Hematopoietic multipotent progenitor cell treated with erythropoietin and hydrocortisone succinate and interleukin-3 and kit ligand, for 15 days (in vitro differentiated cells): ENCODE measurements at regions not wholly inside any gene's neighbourhood (a gene's known extent, or its start where the extent isn't known, plus 50 kb on each side); places are given as distances from the start of the nearest gene placed in this dataset.

Experiments
- DNase-seq: peaks from one replicate; pipeline ENCODE4 v3.0.0-alpha.2; 2015; ENCODE audit warnings: low spot score

DNA sequence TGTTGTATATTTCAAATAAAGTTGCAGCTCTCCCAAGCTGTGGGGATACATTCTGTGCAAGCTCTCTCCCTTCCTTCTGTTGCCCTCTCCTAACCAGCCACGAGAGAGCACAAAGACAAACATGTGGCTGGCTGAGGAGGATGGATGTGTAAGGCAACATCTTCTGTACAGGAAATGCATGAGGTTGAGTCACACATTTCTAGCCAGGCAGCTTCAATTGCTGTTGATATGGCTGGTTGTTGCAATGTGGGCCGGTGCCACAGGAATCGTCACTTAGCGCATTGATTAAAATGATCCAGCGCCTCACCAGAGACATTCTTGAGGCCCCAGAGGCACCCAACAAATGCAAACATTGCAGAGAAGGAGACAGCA lies 207.1 kb downstream of the ICE1 start:
- no peak for DNase-seq

DNA sequence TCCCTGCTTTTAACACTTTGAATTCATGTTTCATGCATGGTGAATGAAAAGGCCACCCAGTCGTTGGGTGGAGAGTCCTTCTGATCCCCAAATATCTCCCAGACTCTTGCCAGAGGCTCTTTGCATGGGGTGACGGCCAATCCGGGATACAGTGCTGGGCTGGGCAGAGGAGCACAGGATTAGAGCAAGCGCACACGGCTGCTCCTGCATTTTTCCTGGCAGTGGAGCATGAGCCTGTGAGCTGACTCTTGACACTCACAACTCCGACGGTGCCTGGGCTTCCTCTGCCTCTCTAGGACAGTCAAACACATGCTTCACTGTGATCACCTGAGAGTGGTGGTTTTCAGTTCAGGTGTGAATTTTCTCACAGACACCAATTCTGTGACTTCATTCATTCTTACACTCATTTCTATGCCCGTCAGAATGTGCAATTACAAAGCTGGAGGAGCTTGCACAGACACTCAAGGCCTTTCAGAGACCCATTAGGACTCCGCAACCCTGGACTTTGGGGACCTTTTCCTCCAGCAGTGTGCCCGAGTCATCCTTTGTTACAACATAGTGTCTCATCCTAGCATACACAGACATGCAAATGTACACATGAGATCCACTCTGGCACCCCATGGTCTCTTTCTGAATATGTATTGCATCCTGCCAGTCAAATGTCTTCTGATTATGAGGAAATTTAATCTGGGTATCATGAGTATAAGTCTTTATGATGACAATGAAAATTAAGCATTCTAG lies 206.6 kb downstream of the ICE1 start:
- no peak for DNase-seq

DNA sequence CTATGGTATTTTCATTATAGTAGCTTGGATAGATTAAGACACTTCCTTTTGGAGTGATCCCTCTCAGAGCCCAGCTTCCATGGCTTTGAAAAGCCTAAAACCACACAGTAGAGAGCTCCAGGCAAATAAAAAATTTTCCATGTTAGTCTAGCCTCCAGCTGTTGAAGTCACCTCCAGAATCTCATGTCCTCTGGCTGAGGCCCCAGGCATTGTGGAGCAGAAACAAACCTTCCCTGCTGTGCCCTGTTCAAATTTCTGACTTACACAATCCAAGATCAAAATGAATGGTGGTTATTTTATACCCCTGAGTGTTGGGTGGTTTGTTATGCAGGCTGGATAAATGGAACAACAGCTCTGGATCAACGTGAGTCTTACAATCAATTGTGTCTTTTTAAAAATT lies 203.9 kb downstream of the ICE1 start:
- DNase-seq = no peak

DNA sequence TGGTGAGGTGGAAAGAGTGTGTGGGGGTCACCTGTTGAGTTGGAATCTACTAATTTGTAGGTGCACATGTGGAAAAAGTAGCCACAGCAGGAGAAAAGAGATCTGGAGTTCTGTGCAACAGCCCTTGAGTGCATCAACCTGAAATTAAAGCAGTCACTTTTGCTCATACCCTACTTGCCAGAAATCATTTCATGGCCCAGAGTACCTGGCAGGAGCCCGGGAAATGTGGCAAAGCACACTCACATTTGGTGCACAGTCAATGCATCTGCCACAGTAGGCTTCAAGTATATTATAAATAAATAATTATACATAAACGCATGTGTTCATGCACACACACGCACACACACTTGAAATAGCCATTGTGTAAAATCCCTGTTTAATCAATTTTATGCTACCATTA lies 203.0 kb downstream of the ICE1 start:
- no peak for DNase-seq

DNA sequence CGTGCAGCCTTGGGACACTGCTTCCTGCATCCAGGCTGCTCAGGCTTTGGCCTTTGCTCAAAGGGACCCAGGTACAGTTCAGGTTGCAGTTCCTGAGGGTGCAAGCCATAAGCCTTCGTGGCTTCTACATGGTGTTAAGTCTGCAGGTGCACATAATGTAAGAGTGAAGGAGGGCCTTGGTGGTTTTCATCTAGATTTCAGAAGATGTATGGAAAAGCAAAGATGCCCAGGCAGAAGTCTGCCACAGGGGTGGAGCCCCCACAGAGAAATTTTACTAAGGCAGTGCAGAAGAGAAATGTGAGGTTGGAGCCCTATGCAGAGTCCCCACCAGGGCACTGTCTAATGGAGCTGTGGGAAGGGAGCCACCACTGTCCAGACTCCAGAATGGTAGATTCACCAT lies 200.9 kb downstream of the ICE1 start:
- DNase-seq = no peak

DNA sequence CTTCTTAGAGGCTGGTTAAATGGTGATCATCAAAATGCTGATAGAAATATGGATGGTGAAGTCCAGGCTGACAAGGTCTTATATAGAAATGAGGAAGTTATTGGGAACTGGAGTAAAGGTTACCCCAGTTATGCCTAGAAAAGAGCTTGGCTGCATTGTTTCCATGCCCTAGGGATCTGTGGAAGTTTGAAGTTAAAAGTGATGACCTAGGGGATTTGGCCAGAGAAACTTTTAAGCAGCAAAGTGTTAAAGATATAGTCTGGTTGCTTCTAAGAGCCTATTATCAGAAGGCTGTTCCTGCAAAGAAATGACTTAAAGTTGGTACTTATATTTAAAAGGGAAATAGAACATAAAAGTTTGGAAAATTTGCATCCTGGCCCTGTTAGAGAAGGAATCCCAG lies 200.3 kb downstream of the ICE1 start:
- no peak for DNase-seq

DNA sequence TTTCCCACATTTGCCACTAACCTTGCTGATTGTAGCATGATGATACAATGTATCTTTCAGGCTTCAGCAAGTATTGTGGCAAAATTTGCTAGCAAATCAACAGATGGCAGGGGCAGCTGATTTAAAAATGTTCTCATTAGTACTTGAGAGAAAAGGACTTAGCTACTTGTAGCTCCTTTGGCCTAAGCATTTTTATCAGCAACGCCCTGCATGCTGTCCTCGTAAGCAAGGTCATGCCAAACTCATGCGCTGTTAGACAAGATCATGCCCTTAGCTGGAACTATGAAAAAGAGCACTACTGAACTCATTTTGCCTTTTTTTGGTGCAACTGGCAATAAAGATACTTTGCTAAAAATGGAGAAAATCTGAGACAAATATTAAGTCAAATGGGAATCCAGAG lies 197.1 kb downstream of the ICE1 start:
- no peak for DNase-seq

DNA sequence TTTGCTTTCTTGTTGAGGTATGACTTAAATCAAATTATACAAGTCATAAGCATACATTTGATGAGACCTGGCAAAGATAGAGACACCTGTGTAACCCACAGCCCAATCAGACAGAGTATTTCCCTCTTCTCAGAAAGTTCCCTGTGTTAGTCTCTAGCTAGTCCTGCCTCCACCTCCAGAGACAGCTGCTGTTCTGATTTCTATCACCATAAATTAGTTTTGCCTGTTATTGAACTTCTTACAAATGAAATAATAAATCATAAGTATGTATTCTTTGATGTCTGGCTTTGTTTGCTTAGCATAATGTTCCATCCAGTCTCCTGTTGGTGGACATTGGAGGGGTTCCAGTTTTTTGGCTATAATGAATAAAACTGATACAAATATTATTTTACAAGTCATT lies 194.5 kb downstream of the ICE1 start:
- no peak for DNase-seq

DNA sequence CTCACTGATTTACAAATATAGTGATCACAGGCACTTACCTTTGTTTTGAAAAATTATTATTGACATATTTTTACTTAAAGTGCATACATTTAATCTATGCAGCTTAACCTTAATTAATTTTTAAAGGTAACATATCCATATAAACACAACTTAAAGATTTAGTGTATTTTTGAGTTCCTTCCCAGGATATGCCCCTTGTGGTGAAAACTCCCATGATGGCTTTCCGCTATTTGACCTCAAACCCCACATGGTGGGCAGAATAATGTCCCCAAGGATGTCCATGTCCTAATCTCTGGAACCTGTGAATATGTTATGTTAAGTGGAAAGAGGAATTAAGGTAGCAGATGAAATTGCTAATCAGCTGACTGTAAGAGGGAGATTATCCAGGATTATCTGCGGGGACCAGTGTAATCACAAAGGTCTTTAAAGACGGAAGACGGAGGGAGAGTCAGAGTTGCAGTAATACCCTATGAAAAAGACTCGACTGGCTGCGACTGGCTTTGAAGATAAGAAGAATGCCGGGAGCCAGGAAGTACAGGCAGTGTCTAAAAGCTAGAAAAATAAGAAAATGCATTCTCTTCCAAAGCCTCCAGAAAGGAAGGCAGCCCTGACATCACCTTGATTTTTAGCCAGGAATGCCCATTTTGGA lies 193.9 kb downstream of the ICE1 start:
- DNase-seq = no peak

DNA sequence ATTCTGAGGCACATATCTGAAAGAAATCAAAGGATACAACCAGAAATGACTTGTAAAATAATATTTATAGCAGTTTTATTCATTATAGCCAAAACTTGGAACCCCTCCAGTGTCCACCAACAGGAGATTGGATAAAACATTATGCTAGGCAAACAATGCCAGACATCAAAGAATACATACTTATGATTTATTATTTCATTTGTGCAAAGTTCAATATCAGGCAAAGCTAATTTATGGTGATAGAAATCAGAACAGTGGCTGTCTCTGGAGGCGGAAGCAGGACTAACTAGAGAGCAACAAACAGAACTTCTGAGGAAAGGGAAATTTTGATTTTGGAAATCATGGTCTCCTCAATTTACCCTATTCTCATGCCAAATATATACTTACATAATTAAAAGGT lies 193.1 kb downstream of the ICE1 start:
- no peak for DNase-seq

DNA sequence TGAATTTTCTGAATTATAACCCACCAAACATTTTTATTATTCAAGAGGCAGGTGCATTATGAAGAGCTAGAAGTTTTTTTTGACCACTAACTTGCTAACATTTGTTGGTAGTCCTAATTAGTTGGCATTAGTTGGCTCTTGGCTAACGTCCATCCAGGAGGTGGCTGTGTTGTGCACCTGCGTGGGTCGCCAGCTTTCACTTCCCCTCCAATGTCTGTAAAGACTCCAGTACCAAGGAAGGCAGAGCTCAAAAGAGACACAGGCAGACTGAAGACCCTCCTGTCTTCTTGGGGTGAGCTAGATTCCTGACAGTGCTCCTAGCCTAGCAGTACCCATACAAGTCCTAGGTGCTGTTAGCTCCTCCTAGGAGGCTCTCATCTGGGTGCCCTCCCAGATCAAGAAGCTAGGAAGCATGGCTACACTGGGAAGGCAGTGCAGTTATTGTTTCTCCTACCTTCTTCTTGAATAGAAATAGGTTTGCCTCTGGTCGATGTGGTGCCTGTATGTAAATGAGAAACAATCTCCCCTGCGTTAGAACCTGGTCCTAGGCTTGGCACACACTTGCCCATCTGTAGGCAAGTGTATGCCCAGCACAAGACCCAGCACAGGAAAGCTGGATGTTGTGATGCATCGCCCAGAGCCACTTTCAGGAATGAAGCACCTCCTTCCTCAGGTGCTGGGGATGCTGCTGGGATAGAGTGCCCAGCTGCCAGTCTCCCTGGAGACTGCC lies 190.9 kb downstream of the ICE1 start:
- no peak for DNase-seq

DNA sequence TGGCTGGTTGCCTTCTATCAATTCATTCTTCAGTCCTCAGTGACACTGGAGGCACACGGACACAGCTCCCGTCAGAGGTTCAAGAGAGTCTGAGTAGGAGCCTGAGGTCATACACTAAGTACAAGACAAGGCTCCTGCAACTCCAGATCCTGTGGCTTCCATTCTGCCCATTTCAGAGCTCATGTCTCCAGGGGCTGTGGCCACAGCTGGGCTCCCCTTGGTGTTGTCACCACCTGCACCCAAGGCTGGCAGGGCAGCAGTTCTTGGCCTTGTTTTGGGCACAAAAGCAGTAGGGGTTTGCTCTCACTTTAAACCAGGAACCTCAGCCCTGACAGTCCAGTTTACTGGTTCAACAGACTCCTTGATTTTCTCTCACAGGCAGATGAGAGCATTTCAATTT lies 189.6 kb downstream of the ICE1 start:
- no peak for DNase-seq

DNA sequence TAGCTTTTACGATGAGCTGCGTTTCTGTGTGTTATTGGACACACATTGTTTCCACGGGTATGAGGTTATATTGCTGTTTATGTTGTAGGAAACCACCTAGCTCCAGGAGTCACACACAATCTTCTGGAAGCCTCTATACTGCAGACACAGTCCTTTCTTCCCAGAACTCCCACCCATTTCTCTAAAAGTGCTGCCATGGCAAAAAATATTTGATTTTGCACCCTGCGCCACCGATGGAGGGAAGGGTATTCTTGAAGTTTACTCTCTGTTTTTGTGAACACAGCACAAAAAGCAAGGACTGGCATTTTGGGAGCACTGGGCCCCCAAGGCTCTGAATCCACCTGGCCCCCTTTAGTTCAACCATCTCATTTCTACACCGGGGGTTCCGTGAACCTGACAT lies 187.5 kb downstream of the ICE1 start:
- no peak for DNase-seq

DNA sequence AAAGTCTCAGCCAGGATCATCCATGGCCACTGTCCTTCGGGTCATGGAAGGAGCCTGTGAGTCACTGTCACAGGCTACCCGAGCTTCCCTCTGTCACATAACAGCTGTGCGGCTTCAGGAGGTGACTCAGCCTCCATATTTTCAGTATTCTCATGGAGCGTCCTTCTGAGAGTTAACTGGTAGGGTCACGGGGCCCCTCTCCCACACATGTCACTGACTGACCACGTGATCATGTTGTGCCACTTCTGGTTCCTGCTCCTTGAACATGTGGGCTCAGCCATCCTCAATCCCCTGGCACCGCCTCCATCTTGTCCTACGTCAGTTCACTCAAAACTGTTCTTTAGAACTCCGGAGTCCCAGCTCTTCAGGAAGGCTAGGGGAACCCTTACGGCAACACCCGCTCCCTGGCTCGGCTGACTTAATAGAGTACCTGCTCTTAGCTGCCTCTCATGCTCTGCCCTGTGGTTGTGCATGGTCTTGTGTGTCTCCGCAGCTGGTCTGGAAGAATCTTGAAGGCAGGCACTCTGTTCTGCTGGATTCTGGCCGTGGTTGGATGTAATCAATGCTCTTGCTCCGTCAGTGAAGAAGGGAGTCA lies 182.8 kb downstream of the ICE1 start:
- no peak for DNase-seq

DNA sequence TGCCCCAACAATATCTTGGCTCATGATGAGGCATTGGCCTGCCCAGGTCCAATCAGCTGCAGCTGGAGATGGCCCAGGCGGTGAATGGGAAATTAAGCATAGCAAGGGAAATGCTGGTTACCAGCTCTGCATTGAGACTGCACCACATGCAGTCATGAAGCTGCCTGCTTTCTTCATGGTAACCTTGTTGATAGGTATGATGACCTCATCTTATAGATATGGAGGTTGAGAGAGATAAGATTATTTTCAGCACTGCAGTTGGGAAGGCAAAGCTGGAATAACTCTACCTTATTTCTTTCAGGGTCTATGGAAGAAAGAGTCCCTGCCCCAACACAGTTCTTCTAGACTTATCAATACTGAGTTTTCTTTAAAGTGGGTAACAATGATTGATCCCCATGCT lies 180.1 kb downstream of the ICE1 start:
- no peak for DNase-seq

DNA sequence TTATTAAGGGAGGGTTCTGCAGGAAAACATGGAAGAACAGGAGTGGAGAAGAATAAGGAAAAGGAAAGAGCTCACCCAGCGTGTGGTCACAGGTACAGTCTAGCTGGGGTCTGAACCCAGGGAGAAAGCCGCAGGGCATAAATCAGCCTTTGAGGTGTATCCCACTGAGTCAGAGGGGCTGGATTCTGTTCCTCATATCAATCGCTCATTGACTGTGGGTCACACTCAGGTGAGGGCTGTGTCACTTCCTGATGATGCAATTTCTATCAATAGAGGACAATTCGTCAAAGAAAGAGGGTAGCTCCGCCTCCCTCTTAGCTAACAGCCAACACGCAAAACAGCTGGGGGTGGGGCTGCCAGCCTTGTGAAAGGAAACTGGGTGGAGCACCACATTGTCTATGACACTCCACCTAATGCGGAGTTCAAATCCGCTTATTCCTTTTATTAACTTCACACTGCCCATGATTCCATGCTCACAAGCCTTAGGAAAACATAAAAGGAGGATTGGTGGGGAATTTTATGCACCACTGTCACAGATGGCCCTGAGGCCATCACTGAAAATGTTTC lies 176.2 kb downstream of the ICE1 start:
- DNase-seq = no peak

DNA sequence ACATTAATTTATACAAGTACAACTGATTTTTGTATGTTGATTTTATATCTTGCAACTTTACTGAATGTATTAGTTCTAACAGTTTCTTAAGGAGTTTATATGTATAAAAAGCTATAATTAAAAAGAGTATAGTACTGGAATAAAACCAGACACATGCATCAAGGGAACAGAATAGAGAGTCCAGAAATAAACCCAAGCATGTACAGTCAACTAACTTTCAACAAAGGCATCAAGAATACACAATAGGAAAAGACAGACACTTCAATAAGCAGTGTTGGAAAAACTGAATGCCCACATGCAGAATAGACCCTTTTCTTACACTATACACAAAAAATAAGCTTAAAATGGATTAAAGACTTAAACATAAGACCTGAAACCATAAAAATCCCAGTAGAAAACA lies 170.9 kb downstream of the ICE1 start:
- no peak for DNase-seq

DNA sequence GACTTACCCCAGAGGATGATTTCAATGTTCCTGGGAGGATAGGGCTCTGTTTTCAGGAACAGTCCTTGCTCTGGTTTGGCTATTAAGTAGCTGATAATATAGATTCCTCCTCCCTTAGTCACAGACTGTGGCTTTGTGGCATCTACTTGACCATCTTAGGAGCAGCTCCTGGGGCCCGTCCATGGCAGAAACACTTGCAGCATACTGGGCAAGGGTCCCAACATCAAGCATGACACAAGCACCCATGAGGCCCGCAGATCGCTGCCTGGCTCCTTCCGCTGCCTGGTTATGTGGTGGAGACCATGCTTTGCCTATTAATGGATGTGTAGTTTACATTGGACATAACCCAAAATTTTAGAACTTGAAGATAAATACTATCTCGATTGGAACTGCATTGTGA lies 170.1 kb downstream of the ICE1 start:
- DNase-seq = no peak

DNA sequence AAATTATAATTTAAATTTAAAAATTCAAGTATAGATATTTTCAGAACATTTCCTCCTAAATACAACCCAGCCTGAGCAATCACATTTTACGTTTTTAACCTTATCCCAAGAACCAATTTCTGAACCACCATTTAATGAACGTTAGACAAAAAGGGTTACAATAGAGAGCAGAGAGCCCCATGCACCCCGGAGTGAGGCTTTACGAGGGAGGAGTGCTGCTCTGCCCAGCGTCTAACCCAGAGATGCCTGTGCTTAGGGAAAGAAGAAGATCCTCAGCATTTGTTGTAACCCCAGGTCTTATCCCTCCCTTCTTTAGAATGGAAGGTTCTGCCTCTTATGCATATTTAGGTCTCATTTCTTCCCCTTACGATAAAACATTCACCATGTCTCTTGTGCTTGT lies 169.1 kb downstream of the ICE1 start:
- DNase-seq = no peak

DNA sequence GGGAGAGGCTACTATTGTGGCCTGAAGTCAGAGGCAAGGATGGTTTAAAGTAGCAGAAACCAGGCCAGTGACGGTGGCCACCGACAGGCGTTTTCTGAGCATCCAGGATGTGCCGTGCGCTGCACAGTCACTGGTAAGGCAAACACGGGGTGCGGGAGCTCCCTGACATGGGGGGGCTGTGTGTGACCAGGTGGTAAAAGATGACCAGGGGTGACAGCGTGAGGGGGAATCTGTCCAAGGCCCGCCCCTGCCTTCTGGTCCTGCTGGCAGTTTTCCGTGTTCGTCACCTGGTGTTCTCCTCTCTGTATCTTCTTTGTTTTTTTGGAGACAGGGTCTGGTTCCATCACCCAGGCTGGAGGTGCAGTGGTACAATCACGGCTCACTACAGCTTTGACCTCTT lies 167.4 kb downstream of the ICE1 start:
- no peak for DNase-seq

DNA sequence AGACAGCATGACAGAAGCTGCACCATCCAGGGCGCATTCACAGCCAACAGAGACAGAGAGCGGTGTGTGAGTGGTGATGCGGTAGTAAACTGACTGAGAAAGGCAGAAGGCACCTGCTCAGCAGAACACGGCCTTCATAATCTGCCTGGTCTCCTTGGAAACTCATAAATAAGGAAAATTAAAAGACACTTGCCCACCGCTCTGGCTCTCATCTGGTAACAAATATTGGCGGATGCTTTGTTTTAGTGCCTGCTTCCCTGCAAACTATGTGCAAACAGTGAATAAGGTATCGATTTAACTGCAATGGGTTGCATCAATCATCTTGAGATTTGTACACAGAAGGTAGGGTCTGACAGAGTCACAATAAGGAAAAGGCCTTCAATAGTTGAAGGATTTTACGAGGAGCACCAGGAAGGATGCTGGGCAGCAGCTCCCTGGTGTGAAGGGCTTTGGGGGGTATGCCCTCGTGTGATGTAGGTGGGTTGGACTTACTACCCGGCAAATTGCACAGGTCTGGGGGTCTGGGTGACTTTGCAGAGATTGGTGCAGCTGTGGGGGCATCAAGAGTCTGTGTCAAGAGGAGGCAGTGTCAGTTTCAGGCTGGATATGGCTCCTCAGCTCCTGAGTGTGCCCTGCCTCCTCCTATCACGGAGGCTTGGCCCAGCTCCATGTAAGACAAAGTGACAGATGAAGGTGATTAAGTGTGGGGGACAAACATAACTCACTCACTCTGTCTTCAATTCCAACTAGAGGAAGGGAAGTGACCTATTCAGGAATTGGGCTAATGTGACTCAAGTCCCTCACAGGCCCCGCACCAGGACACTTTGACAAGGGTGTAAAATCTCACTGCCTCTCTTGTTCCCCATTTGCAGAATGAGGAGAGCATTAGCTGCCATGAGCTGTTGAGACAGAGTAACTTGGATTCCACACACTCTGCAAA lies 166.7 kb downstream of the ICE1 start:
- no peak for DNase-seq

DNA sequence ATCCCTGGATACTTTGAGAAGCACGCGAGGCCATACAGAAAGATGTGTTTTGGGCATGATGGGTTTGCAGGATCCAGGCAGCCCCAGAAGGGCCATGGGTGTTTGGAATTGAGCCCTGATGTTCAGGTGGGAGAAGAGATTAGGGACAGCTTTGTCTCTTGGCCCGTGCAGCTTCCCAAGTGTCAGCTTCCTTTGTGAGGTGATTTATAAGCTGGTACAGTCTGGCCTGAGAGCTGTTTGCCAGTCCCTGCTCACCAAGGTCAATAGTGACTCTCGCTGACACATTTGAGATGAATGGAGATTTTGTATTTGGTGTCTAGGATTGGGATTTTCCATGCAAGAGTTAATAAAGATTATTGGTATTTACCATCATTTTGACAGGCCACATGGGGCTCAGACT lies 165.9 kb downstream of the ICE1 start:
- DNase-seq = no peak
